ENCODE measurements at regions not wholly inside any gene's neighbourhood (a gene's known extent, or its start where the extent isn't known, plus 50 kb on each side); places are given as distances from the start of the nearest gene placed in this dataset.

- TF ChIP-seq CHD7 (IDR thresholded peaks at IDR 0.05; ENCODE audit: insufficient replicate concordance, low read length) (no peak), ATF3 (IDR thresholded peaks at IDR 0.05; ENCODE audit: insufficient read depth, low read depth, low read length) (no peak), GABPA (IDR thresholded peaks at IDR 0.05; ENCODE audit: borderline replicate concordance, insufficient read depth, low read length) (no peak), PHF8 (conservative IDR thresholded peaks at IDR 0.05; ENCODE audit: low read depth, low read length) (no peak), CTCF (IDR thresholded peaks at IDR 0.05; ENCODE audit: control extremely low read depth in 1 of 3, insufficient read depth in 1 of 3, low read depth in 1 of 3, low read length in 3 of 3) (no peak), BACH1 (IDR thresholded peaks at IDR 0.05; ENCODE audit: low read length) (no peak), SRF (IDR thresholded peaks at IDR 0.05; ENCODE audit: low read depth, low read length) (no peak), CTBP2 (IDR thresholded peaks at IDR 0.05; ENCODE audit: borderline replicate concordance, insufficient read depth, insufficient read length, low read length) (no peak)
Observed at GRCh38 chr5:66378407-66378806, 217.8 kb upstream of the MAST4 start (continued).
